Jurkat, Clone E6-1 (cell line): ENCODE measurements at regions not wholly inside any gene's neighbourhood (a gene's known extent, or its start where the extent isn't known, plus 50 kb on each side); places are given as distances from the start of the nearest gene placed in this dataset.
"Not testable (repeated sequence)": the region's sequence is repeated elsewhere in the genome, so short reads cannot be mapped to it uniquely, and the experiment has no call there.

Experiments used
- DNase-seq: peaks from one replicate; pipeline ENCODE4 v3.0.0-alpha.2; 2011; ENCODE audit warnings: low read depth, low spot score
- H3K4me3 ChIP-seq: 2 replicates; pipeline ENCODE4 v1.5.1; 2011; ENCODE audit warnings: mild to moderate bottlenecking, low read length, control low read depth, moderate library complexity

GRCh38 chr10:64745565-64745964 is 1224.4 kb downstream of the REEP3 start:
- H3K4me3 ChIP-seq: no peak overlapping the region
- DNase-seq: no peak

- DNase-seq: no peak
- H3K4me3 ChIP-seq: no peak overlapping the region
These were observed 1229.5 kb downstream of the REEP3 start for GRCh38 chr10:64750672-64751071.

- no peak for DNase-seq
- no peak overlapping the region for H3K4me3 ChIP-seq
These were observed 1232.3 kb downstream of the REEP3 start for GRCh38 chr10:64753516-64753915.

GRCh38 chr10:64760371-64760770 is 1239.2 kb downstream of the REEP3 start:
- DNase-seq: no peak
- no peak overlapping the region for H3K4me3 ChIP-seq

- no peak overlapping the region for H3K4me3 ChIP-seq
- no peak for DNase-seq
These were observed 1241.7 kb downstream of the REEP3 start for GRCh38 chr10:64762861-64763260.

- H3K4me3 ChIP-seq: no peak overlapping the region
- no peak for DNase-seq
These were observed 1244.3 kb downstream of the REEP3 start for GRCh38 chr10:64765498-64765897.

GRCh38 chr10:64771253-64772050 is 1250.3 kb downstream of the REEP3 start:
- DNase-seq: no peak
- no peak overlapping the region for H3K4me3 ChIP-seq

- H3K4me3 ChIP-seq: no peak overlapping the region
- DNase-seq: no peak
These were observed 1252.2 kb downstream of the REEP3 start for GRCh38 chr10:64773357-64773756.

- peak; percentile 94 for DNase-seq
- H3K4me3 ChIP-seq: not testable (repeated sequence)
These were observed 1263.2 kb downstream of the REEP3 start for GRCh38 chr10:64784451-64784850.

GRCh38 chr10:64785816-64786215 is 1264.6 kb downstream of the REEP3 start:
- no peak for DNase-seq
- H3K4me3 ChIP-seq: no peak overlapping the region

GRCh38 chr10:64786989-64787388 is 1265.8 kb downstream of the REEP3 start:
- no peak for DNase-seq

GRCh38 chr10:64795847-64796246 is 1274.6 kb downstream of the REEP3 start:
- no peak for DNase-seq
- H3K4me3 ChIP-seq: no peak overlapping the region

More at GRCh38 chr10:64786989-64787388, 1265.8 kb downstream of the REEP3 start:
- no peak overlapping the region for H3K4me3 ChIP-seq

- no peak for DNase-seq
These were observed 1277.1 kb downstream of the REEP3 start for GRCh38 chr10:64798297-64798696.

GRCh38 chr10:64808233-64808632 is 1287.0 kb downstream of the REEP3 start:
- DNase-seq, H3K4me3 ChIP-seq: not testable (repeated sequence)

More at GRCh38 chr10:64798297-64798696, 1277.1 kb downstream of the REEP3 start:
- H3K4me3 ChIP-seq: no peak overlapping the region

- DNase-seq, H3K4me3 ChIP-seq: not testable (repeated sequence)
These were observed 1288.8 kb downstream of the REEP3 start for GRCh38 chr10:64810046-64810445.

GRCh38 chr10:64813391-64813790 is 1292.2 kb downstream of the REEP3 start:
- no peak for DNase-seq
- no peak overlapping the region for H3K4me3 ChIP-seq

- no peak for DNase-seq
- no peak overlapping the region for H3K4me3 ChIP-seq
These were observed 1293.0 kb downstream of the REEP3 start for GRCh38 chr10:64814201-64814600.

GRCh38 chr10:64829888-64830412 is 1308.7 kb downstream of the REEP3 start:
- no peak overlapping the region for H3K4me3 ChIP-seq
- DNase-seq: no peak

GRCh38 chr10:64830869-64831268 is 1309.7 kb downstream of the REEP3 start:
- DNase-seq: no peak

GRCh38 chr10:64840341-64840740 is 1319.1 kb downstream of the REEP3 start:
- no peak for DNase-seq
- H3K4me3 ChIP-seq: no peak overlapping the region

More at GRCh38 chr10:64830869-64831268, 1309.7 kb downstream of the REEP3 start:
- no peak overlapping the region for H3K4me3 ChIP-seq

GRCh38 chr10:64846700-64847099 is 1325.5 kb downstream of the REEP3 start:
- DNase-seq: no peak
- no peak overlapping the region for H3K4me3 ChIP-seq
